GM19372 (cell line): ENCODE measurements at regions not wholly inside any gene's neighbourhood (a gene's known extent, or its start where the extent isn't known, plus 50 kb on each side); places are given as distances from the start of the nearest gene placed in this dataset.

Experiments used
- ATAC-seq: cut with Tn5 transposase; IDR thresholded peaks from one replicate; pipeline ENCODE4 v1.9.1; 2021; ENCODE audit warnings: mild to moderate bottlenecking, low read depth, moderate library complexity; ENCODE audit not compliant: unreplicated experiment

GRCh38 chr2:52974127-52974526, 793.5 kb upstream of the CHAC2 start:
- ATAC-seq: no peak

GRCh38 chr2:52970642-52971041, 797.0 kb upstream of the CHAC2 start:
- no peak for ATAC-seq

- no peak for ATAC-seq
Measured at GRCh38 chr2:52968043-52968442, 799.6 kb upstream of the CHAC2 start.

- no peak for ATAC-seq
Measured at GRCh38 chr2:52964916-52965530, 802.6 kb upstream of the CHAC2 start.

DNA sequence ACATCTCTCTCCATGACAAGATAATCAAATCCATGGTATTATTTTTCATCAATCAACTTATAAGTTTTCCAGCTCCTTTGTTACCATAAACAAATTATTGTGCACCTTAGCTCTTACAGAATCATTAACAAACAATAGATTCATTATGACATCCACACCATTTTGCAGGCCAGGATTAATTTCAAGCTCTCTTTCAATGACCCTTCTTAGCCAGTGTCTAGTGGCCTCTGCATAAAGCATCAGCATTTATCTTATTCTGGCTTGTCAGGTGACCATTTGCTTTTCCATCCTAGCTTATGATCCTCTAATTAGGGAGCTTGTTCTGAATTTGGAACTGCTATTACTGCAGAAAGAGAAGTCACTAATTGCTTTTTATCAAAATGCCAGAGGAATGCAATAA, 806.2 kb upstream of the CHAC2 start:
- ATAC-seq: no peak

- ATAC-seq: no peak
Measured at GRCh38 chr2:52960881-52961280, 806.7 kb upstream of the CHAC2 start.

- no peak for ATAC-seq
Measured at GRCh38 chr2:52959801-52960200, 807.8 kb upstream of the CHAC2 start.

GRCh38 chr2:52956766-52957165, 810.8 kb upstream of the CHAC2 start:
- no peak for ATAC-seq

DNA sequence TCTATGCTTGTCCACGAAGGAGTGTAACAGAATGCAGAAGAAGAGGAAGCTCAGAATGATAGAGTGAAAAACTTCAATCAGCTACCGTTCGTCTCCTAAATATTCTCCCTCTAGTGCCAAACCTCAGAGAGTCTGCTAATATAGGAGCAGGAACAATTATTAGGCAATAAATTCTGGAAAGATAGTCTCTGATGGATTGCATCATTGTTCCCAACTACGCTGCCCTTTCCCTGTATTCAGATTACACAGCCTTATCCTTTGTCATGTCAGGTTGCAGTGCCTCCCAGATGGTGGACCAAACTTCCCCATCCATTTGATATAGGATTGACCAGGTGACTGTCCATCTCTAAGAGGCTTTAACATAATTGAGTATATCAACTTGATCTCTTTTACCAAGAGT, 811.5 kb upstream of the CHAC2 start:
- ATAC-seq: no peak

DNA sequence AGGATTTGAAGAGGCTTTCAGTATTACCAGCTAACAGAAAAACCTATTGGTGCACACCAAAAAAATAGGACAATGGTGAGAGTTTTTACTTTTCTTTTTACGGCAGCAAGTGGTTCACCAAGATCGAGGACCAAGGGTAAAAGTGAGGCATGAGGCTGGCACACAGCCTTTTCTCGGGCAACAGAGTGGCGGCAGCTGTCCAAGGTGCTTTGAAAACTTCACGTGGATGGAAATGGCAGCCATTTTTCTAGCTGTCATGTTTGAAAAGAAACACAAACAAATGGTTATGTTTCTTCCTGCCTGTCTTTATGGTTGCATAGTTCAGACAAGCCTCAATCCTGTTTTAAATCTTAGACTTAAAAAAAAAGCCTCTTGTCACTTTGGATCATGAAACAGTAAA, 812.5 kb upstream of the CHAC2 start:
- no peak for ATAC-seq

DNA sequence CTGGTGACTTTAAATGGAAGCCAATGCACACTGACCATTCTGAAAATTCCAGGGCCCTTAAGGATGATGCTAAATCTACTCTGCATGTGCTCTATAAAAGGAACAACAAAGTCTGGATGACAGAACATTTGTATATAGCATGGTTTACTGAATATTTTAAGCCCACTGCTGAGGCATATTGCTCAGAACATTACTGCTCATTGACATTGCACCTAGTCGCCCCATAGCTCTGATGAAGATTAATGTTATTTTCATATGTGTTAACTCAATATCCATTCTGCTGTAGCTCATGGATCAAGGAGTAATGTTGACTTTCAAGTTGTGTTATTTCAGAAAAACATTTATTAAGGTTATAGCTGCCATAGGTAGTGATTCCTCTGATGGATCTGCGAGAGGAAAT, 827.5 kb upstream of the CHAC2 start:
- ATAC-seq: no peak

GRCh38 chr2:52939250-52939649, 828.4 kb upstream of the CHAC2 start:
- ATAC-seq: no peak

- no peak for ATAC-seq
Measured at GRCh38 chr2:52936029-52936428, 831.6 kb upstream of the CHAC2 start.

DNA sequence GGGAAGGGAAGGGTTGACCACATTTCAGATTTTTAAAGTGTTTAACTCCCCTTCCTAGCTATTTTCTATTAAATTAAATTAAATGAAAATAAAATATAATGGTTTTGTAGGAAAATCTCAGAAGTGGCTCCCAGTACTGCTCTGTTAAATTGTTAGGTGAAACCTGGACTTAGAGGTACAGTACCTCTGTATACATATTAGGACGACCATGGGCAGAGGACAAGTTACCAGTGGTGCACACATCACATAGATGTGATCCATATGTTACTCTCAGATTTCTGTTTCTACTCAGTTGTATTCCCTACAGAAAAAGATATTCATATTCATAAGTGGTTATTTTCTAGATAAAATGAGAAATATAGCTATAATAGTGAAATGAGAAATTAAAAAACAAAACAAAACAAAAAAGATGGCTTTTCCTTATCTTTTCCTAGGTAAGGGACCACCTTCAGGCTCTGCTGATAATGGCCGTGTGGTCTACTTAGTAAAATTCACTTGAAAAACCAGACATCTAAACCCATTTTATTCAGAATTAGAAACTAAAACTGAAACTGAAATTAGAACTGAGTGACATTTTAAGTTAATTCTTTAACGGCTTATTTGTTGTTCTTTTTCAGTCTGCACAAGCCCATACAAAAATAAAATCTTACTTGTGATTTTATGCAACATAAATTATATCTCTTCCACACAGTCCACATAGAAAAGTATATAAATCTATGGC, 832.5 kb upstream of the CHAC2 start:
- ATAC-seq: peak; percentile 16

GRCh38 chr2:52934323-52934898, 833.2 kb upstream of the CHAC2 start:
- ATAC-seq: peak; percentile 63

DNA sequence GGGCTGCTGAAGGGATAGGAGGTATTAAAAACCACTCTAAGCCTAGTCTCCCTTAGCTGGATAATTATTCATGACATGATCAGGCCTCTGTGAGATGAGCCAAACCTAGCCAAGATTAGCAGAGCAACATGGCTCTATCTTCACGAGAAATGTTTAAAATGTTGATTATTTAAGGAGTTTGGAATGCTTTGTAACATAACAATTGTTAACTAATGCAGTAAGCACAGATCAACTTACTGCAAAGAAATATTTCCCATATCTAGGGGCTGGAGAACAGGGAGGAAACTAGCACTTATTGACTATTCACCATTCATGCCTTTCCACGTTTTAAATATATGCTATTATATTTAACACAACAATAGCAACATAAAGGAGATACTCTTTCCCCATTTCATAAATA, 833.7 kb upstream of the CHAC2 start:
- ATAC-seq: no peak

DNA sequence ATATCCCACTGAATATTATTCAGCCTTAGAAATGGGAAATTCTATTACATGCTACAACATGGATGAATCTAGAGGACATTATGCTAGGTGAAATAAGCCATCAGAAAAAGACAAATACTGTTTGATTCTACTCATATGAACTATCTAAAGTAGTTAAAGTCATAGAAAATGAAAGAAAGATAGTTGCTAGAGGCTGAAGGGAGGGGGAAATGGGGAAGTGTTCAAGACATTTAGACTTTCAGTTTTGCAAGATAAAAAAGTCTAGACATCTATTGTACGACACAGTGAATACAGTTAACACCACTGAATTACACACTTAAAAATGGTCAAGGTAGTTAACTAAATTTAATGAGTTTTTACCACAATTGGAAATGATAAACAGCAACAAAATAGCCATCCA, 835.9 kb upstream of the CHAC2 start:
- peak; percentile 55 for ATAC-seq

DNA sequence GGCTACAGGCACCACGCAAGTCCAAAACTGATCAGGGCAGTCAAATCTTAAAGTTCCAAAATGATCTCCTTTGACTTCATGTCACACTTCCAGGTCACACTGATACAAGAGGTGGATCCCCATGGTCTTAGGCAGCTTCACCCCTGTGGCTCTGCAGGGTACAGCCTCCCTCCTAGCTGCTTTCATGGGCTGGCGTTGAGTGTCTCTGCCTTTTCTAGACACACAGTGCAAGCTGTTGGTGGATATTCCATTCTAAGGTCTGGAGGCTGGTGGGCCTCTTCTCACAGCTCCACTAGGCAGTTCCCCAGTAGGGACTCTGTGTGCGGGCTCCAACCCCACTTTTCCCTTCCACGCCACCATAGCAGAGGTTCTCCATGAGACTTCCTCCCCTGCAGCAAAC, 838.2 kb upstream of the CHAC2 start:
- ATAC-seq: no peak

DNA sequence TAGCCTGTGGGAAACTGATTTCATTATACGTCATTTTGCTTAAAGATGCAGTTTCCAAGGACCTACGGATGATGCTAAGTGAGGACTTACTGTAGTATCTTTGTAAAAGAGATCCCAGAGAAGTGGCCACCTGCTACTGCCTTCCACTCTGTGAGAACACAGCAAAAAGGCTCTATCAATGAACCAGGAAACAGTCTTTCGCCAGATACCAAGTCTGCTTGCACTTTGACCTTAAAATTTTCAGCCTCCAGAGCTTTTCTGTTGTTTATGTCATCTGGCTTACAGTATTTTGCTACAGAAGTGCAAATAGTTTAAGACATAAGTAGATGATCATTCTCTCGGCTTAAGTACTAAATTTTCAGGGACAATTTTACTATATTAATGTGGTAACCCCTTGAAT, 847.9 kb upstream of the CHAC2 start:
- no peak for ATAC-seq

DNA sequence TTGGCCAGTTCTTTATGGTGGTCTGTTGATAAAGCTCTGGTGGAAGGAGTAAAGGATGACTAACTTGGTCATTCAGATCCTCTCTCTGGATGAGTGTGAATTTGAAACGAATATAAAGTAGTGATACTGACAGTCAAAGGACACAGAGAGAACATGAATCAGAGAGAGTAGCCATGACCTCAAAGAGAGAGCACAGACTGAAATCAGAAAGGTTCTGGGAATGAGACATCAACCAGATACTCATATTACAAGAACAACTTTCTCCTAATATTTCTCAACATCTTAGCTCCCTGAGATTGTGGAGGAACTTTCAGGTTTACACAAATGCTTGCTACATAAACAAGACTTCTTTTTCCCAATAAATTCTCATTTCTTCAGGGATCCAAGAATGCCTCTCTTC, 849.1 kb upstream of the CHAC2 start:
- no peak for ATAC-seq

DNA sequence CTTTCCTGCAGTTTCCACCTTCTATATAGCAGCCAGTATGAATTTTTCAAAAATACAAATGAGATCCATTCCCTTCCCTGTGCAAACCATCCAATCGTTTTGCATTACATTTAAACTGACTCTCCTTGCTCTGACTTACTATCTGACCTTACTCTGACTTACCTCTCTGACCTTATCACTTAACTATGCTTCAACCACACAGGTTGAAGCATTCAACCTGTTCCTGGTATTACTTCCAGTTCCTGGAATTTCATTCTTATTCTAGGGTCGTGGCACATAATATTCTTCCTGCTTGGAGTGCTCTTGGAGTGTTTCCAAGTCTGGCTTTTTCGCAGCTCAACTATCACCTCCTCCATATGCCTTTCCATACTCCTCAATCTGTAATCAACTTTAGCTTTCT, 850.6 kb upstream of the CHAC2 start:
- ATAC-seq: no peak

DNA sequence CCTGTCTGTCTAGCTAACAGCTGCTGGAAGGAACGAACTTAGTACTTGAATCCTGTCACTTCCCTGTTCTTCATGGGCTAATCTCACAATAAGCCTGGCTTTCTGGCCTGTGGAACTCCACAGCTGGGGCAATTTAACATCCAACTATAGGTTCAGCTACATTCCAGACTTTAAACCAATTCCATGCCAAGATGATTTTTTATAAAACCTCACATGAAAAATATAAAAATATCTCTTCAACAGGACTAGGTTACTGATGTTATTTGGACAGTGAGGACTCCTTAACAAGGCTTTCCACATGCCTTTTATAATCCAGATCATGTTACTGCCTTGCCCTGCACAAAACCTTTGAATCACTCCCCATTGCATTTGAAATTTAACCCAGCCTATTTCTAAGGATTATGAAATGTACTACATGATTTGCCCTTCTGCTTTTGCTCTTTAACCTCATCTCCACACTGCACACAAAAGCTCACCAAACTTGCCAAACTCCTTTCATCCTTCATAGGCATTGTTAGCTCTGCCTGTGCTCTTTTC, 863.2 kb upstream of the CHAC2 start:
- no peak for ATAC-seq
